HG03139 (cell line): ENCODE measurements at regions not wholly inside any gene's neighbourhood (a gene's known extent, or its start where the extent isn't known, plus 50 kb on each side); places are given as distances from the start of the nearest gene placed in this dataset.
"Not testable (repeated sequence)": the region's sequence is repeated elsewhere in the genome, so short reads cannot be mapped to it uniquely, and the experiment has no call there.

Experiments used
- ATAC-seq: cut with Tn5 transposase; IDR thresholded peaks from one replicate; pipeline ENCODE4 v1.9.1; 2021; ENCODE audit not compliant: unreplicated experiment

DNA sequence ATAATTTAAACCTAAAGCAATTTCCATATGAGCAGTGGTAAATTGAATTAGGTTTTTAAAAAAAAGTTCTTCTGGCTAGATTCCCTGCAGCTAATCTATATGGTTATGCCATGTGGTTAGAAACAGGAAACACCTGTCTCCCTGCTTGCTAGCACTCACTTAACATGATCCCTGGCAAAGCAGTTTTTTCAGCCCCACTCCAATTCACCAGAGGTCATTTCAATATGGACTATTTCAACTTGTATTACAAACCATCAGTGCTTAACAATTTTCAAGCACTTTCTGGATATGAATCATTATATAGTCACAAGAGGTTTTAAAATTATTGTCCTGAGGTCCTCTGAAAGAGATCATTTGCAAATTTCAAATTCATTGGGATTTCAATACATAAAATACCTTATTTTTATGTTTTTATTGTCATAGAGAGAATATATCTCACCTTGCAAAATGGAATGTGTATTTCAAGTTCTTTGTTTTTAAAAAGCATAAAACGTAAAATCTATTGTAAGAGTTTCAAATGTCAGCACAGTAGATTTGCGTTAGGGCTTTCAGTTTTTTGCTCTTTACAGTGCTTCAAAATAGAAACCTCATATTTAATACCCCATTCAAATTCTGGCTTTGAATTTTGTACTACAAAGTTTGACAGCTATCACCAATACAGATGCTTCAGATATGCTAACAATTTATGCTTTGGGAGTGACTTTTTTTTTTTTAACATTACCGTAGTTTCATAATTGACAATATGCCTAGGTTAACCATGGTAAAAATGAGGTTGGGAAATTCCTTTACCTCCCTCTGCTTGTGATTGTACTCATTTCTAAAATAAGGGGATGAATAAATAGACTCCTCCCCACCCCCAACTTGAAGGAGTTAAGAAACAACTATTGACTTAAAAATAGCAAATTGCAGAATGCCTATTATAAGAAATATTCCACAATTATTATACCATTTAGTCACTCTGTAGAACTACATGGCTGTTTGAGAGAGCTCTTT is 117.5 kb upstream of the HGF start:
- peak; percentile 59 for ATAC-seq

DNA sequence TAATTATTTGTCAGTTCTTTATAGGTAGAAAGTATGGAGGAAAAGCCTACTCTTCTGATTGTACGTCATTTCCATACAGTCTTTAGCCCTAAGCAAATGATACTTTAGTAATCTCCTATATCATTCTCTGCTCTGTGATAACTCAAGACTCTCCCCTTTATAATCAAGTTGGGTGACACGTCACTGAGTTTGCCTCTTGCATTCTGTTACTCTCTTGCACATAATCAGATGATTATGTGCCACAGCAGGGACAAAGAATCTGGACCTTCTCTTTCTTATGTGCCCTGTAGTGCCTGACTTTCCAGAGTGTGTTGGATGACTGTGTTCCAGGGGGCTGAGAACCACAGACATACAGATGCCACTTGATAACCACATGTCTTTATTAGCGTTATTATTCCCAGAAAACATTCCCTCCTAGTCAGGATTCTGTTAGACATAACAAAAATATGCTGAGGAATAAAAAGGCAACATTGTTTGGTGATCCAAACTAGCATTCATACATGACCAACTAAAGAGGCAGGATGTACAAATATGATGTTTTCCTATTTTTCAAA is 116.4 kb upstream of the HGF start:
- ATAC-seq = no peak

DNA sequence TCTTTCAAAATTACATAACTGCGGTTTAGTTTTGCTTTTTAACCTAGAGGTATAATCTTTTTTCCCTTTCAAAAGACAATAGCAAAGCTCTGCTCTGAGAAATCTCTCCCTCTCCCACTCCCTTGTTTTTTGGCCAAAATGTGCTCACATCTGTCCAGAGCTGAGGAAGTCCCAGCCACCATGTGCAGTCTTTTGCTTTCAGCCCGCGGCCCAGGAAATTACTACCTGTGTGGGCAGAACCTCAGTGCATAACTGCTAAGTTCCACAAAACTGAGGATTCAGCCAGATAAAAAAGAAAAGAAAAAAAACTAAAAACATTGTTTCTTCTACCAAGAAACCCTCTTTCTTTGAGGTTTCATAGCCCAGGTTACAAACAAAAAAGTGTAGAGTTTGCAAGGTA is 115.0 kb upstream of the HGF start:
- ATAC-seq = no peak

DNA sequence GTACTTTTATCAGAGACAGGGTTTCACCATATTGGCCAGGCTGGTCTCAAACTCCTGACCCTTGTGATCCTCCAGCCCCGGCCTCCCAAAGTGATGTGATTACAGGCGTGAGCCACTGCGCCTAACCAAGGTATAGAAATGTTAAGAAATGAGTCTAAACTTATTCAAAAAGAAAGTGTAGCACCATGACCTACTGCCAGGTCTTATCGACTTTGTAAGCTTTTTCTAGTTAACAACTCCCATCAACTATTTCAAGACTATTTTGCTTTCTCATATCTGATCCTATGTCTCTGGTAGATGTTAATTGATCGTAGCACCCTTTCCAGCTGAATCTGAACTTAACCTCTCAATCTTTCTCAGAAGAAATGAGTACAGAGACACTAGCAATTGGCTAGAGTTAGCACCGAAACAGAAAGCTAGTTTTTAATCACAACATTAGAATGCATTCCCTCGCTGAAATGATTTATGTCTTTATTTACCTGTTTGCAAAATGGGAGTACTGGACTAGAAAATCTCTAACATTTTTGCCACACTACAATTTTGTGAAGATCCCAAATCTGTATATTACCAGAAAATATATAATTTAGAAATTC is 114.0 kb upstream of the HGF start:
- no peak for ATAC-seq

DNA sequence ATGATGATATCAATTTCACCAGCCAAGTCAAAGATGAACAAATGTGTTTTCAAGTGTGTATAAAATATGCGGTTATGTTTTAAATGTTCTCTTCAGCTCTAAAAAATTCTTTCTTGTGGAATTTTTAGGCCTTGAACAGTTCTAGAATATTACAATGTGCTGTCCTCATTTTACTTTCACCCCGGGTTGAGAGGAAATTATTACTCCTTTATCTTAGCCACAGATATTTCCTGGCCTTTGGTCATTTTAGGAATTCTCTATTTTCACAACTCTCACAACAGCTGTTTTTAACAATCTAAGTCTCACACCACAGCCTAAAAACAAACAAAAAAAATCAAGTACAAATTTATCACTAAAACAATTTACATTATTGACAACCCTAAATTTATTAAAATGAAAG is 112.2 kb upstream of the HGF start:
- no peak for ATAC-seq

DNA sequence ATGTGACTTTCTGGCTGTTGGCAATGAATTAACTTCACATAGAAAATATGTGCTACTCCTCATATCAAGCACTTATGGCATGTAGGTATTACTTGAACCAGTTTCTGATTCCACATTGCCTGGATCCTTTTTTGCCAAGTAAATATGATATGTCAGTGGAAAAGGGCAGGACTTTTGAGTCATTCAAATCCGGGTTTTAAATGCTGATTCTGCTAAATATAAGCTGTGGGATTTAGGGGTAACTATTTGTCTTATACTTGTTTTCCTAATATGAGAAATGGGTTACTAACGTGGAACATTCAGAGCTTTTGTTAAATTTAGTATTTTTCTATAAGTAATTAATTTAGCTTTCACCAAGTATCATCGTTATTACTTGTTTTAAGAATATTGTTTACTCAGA is 108.0 kb upstream of the HGF start:
- ATAC-seq = no peak

DNA sequence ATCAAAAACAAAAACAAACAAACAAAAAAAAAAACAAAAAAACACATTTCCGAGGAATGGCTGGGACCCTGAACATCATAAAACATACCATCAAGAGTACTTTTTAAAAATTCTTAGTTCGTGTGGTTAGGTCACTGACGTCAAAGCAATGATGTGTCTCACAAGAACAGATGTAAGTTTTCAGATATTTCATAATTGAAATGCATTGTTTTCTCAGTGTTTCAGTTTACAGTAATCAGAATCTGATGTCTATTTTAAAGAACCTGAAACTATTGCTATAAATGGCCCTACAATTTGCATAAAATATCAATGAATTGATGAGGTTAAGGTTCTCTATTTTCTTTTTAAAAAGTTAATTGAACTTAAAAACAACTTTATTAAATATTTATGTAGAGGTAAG is 103.7 kb upstream of the HGF start:
- no peak for ATAC-seq

DNA sequence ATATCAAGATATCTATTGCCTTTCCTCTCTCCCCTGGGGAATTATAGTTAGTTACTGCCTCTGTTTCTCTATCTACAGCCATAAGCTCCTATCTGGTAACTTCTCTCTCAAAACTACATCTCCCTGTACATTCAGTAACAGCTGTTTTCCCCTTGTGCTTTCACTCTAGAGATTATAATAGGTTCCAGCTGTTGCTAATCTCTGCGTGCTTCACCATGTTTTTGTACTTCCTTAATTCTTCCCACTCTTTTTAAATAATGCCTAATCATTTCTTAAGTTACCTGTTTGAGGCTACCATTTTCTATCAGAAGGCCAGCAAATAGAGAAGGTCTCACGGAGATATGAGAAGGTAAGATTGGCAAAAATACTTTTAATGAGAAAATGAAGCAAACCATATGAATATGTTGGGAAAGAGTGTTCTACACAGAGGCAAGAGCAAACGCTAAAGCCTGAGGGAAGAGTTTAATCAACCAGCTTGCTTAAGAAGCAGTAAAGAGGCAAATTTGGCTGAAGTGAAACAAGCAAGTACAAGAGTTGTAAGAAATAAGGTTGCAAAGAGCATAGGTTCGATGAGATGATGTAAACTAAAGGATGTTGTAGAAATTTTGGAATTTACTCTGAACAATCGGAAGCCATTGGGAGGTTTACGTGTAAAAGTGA is 101.9 kb upstream of the HGF start:
- no peak for ATAC-seq

DNA sequence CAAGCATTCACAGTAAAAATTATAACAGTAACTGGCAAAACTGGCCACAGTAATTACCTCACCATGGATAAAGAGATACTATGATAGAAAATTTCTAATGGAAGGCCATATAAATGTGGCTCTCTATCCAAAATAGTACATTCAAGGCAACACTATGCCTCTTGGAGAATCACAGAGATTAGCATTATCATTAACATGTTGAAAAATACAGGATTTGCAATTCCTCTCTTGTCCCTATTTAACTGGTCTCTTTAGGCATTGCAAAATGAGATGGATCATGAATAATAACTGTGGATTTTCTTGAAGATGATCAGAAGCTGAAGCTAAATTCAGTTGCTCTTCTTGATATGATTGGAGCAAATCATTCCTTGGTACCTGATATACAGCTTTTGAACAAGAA is 100.8 kb upstream of the HGF start:
- no peak for ATAC-seq

DNA sequence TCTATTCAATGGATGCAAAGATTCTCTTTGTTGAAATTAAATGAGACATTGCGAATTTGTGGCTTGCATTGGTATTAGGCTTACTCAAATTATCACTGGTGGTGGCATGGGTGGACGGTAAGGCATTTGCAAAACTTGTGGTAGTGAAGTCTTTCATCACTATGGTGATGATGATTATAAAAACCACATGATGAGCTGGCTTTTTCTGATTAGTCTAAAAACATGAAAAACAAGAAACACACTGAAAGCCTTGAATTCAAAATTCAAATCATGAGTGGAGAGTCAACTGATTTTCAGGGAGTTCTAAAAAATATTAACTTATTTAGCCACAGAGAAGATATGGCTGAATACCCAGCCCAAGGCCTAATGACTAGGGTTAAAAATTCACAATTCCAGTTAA is 99.8 kb upstream of the HGF start:
- no peak for ATAC-seq

DNA sequence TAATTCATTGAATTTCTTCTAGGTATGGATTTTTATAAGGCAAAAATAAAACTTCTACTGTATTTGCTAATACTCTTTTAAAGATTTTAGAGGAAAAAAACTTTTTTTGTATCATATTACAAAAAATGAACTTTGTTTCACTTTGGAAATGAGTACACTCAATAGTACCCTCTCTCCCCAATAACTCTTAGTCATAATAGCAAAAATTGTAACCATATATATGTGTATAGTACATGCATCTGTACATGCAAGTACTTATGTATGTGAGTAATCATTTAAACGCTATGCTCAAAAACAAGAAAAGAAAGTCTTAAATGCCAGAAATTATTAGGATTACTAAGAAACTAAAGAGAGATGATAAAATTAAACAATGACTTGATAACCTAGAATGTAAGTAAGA is 95.9 kb upstream of the HGF start:
- no peak for ATAC-seq

DNA sequence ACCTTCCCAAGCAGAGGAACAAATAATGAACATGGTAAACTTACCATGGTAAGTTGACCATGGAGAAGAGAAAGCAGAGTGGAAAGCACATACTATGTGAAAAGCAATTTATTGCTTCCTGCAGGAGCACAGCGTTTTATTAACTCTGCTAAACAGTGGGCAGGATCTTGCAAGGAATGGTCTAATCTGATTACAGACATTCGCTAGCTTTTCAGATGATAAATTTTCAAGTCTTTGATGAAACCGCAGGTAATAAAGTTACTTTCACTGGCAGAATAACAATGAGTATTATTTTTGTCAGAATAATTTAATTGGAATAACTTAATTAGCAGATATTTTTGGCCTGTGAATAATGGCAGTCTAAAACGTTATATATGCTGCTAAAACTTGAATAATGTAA is 89.6 kb upstream of the HGF start:
- no peak for ATAC-seq

DNA sequence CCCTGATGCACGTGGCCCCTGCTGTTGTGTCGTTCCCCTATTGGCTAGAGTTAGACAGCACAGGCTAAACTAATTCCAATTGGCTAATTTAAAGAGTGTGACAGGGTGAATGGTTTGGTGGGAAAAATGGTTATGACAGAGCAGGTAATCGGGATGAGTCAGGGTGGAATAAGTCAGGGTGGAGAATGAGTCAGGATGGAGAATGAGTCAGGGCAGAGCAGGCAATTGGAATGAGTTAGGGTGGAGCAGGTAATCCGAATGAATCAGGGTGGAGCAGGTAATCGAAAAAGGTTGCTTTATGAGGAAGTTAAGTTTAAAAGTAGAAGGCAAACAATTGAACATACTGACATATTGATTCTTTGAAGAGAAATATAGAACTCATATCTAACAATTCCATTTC is 89.0 kb upstream of the HGF start:
- not testable (repeated sequence) for ATAC-seq

DNA sequence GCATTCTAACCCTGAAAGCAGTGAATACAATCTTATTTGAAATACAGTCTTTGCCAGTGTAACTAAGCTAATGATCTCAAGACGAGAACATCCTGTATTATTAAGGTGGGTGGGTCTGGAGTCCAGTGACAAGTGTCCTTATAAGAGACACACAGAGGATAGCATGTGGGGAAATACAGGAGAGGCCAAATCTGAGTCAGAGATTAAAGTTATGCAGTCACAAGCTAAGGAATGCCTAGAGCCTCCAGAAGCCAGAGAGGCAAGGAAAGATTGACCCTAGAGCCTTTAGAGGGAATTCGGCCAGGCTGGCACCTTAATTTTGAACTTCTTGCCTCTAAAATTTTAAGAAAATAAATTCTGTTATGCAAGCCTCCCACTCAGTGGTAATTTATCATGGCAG is 87.5 kb upstream of the HGF start:
- ATAC-seq = no peak

DNA sequence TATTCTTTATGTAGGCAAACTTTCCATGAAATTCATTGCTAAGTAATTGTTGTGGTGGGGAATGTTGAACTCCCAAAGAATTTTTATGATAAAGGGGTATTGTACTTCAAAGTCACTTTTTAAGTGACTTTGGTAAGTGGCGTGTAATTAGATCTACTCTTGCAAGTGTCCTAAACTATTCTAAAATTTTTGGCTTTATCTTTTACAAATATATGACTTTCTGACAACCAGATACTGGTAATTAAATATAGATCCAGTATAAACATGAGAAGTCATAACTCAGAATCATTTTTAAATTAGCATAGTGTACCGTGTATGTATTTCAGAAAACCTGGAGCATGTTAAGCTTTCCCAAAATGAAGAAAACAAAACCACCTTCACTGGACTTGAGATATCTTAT is 84.7 kb upstream of the HGF start:
- no peak for ATAC-seq

DNA sequence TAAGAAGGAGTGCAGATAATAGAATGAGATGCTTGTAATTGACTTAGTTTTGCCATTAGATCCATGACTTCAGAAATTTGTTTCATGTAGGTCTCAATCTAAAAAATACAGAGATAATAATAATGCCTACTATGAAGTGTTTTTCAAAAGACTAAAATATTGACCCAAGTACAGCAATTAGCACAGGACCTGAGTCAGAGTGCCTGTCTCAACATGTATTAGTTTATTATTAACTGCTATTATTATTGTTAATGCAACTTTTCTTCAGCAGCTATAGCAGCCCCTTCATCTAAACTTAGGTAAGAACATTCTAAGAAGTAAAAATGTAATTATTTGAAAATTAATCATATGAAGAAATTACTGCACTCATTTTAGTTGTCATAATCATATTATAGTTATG is 82.9 kb upstream of the HGF start:
- ATAC-seq = no peak

DNA sequence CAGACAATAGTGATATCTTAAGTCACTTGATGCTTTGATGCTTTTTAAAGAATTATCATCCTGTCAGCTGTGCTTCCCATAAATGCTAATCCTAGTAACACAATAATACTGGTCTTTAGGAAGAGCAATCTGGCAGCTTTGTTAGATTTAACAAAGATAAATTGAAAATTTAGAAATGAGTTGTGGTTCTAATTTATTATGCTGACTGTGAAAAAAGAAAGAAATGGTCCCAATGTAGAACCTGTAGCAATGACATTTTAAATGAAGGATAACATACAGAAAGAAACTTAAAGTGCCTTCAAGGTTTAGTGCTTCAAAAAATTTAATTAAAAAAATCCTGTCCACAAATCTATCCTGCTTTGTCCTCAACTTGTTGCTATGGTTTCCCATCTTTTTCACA is 81.6 kb upstream of the HGF start:
- no peak for ATAC-seq

DNA sequence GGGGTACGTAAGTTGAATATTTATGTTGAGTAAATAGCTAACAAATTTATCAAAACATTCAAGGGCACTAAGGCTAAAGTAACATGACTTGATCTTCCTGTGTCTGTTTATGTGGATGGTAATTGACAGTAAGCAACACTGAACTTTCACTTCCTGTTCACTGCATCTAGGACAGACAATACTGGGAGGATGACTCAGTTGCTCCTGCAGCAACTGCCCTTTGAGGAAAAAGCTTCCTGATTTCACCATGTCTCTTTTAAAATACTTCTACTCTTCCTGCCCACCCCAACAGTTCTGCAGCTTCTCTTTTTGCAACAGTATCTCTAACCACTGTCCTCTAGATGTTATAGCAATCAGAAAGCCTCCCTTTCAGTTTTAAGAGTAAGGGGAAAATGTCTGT is 76.6 kb upstream of the HGF start:
- ATAC-seq = peak; percentile 74

DNA sequence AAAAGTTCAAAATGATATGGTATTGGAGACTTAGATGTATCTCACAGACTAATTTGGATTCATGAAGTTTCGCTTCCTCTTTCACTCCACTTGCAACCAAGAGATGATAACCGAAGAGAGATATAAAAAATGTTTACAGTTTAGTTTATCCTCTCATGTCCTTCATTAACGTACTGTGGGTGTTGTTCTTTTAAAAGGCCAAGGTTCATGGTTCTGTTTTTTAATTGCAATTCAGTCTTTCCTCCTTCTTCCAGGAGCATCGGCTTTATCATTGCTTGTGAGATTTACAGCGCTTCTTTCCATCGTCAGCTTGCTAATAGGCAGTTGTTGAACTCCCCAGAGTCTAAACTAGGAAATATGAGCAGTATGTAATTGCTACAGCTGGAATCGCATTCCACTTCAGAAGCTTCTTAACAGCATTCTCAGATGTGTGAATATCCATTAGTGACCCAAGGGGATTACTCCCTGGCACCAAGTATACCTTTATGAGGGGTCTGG is 75.9 kb upstream of the HGF start:
- ATAC-seq = peak; percentile 81

DNA sequence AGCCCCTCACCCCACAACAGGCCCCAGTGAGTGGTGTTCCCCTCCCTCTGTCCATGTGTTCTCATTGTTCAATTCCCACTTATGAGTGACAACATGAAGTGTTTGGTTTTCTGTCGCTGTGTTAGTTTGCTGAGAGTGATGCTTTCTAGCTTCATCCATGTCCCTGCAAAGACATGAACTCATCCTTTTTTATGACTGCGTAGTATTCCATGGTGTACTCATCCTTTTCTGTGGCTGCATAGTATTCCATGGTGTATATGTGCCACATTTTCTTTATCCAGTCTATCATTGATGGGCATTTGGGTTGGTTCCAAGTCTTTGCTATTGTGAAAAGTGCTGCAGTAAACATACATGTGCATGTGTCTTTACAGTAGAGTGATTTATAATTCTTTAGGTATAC is 73.8 kb upstream of the HGF start:
- ATAC-seq = not testable (repeated sequence)

DNA sequence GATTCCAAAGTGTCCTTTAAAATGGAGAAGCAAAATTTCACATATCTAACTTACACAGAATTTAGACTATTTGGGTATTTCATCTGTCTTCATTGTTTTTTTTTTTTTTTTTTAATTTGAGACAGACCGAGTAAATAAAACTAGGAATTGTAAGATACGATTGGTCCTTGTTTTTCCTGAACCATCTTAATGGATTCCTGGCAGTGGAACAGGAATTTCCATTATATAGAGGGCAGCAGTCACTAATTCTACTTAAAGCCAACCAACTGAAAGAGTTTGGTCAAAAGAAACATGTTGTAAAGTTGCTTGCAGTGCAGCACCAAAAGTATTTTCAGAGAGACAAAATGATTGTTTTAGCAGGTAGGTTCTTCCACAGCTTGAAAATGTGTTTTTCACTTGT is 72.5 kb upstream of the HGF start:
- no peak for ATAC-seq
